WTC11 (cell line): ENCODE measurements at regions not wholly inside any gene's neighbourhood (a gene's known extent, or its start where the extent isn't known, plus 50 kb on each side); places are given as distances from the start of the nearest gene placed in this dataset.

Experiments used
- CBFB ChIP-seq: sonication (generic); formaldehyde crosslinking; IDR thresholded peaks from 2 replicates; pipeline ENCODE4 v1.8.1; 2022; ENCODE audit warnings: mild to moderate bottlenecking, low read depth, missing genetic modification reagents
- CTCF ChIP-seq: fragments of 200-600 bp; IDR thresholded peaks from 2 replicates; pipeline ENCODE4 v1.8.0; 2022; ENCODE audit warnings: antibody characterized with exemption
- ESRRA ChIP-seq: sonication (generic); formaldehyde crosslinking; IDR thresholded peaks from 2 replicates; pipeline ENCODE4 v1.8.1; 2022; ENCODE audit warnings: mild to moderate bottlenecking, missing genetic modification reagents, borderline replicate concordance

- TF ChIP-seq CTCF, result no peak
- TF ChIP-seq ESRRA (CRISPR knock-in tag), result no peak
- no peak for TF ChIP-seq CBFB
Measured at GRCh38 chr1:25065795-25066238, 135.7 kb upstream of the RUNX3 start.
